Panc1 (cell line): ENCODE measurements at regions not wholly inside any gene's neighbourhood (a gene's known extent, or its start where the extent isn't known, plus 50 kb on each side); places are given as distances from the start of the nearest gene placed in this dataset.

Source experiments
- POLR2AphosphoS5 ChIP-seq: IDR thresholded peaks from 2 replicates; pipeline ENCODE4 v1.6.1; 2012; ENCODE audit warnings: mild to moderate bottlenecking, low read depth, low read length, moderate library complexity
- SIN3A ChIP-seq: IDR thresholded peaks from 2 replicates; pipeline ENCODE4 v1.6.1; 2012; ENCODE audit warnings: low read depth, mild to moderate bottlenecking, low read length, moderate library complexity, borderline replicate concordance; ENCODE audit not compliant: insufficient read depth
- TCF7L2 ChIP-seq: IDR thresholded peaks from 2 replicates; pipeline ENCODE4 v1.6.1; 2011; ENCODE audit warnings: mild to moderate bottlenecking, low read depth, low read length, inconsistent platforms
- TF ChIP-seq, protein P1 (sequence below), 2 experiments: IDR thresholded peaks; 2 replicates each; pipeline ENCODE4 v1.6.1; 2011 to 2012; ENCODE audit warnings: low read depth in 2 of 2, control low read depth in 1 of 2, low read length in 1 of 2, mild to moderate bottlenecking in 1 of 2, moderate library complexity in 1 of 2; ENCODE audit not compliant: insufficient read depth in 1 of 2
- TF ChIP-seq, protein P2 (sequence below): fragments of 450-650 bp; IDR thresholded peaks from 2 replicates; pipeline ENCODE4 v1.5.1; 2017; ENCODE audit warnings: mild to moderate bottlenecking

DNA sequence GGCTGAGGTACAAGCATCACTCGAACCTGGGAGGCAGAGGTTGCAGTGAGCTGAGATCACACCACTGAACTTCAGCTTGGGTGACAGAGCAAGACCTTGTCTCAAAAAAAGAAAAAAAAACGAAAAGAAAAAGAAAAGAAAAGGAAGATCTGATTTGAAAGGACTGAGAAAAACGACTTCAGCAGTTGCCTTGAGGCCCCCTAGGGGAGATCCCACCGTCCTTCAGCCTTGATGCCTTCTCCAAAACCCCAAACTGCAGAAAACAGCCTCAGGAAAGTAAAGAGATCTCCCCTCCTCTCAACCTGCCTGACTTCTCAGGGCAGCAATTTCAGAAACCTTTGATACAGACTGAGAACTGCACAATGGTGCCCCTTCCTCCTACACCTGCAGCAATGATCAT, 50.9 kb upstream of the BCAR3 start:
- TF ChIP-seq POLR2AphosphoS5 (no peak), TCF7L2 (no peak), SIN3A (no peak)
- TF ChIP-seq, protein P1, sequence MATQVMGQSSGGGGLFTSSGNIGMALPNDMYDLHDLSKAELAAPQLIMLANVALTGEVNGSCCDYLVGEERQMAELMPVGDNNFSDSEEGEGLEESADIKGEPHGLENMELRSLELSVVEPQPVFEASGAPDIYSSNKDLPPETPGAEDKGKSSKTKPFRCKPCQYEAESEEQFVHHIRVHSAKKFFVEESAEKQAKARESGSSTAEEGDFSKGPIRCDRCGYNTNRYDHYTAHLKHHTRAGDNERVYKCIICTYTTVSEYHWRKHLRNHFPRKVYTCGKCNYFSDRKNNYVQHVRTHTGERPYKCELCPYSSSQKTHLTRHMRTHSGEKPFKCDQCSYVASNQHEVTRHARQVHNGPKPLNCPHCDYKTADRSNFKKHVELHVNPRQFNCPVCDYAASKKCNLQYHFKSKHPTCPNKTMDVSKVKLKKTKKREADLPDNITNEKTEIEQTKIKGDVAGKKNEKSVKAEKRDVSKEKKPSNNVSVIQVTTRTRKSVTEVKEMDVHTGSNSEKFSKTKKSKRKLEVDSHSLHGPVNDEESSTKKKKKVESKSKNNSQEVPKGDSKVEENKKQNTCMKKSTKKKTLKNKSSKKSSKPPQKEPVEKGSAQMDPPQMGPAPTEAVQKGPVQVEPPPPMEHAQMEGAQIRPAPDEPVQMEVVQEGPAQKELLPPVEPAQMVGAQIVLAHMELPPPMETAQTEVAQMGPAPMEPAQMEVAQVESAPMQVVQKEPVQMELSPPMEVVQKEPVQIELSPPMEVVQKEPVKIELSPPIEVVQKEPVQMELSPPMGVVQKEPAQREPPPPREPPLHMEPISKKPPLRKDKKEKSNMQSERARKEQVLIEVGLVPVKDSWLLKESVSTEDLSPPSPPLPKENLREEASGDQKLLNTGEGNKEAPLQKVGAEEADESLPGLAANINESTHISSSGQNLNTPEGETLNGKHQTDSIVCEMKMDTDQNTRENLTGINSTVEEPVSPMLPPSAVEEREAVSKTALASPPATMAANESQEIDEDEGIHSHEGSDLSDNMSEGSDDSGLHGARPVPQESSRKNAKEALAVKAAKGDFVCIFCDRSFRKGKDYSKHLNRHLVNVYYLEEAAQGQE (IDR thresholded peaks at IDR 0.05; ENCODE audit: insufficient read depth in 1 of 2, low read depth in 2 of 2, low read length in 1 of 2) = no peak
- TF ChIP-seq, protein P2, sequence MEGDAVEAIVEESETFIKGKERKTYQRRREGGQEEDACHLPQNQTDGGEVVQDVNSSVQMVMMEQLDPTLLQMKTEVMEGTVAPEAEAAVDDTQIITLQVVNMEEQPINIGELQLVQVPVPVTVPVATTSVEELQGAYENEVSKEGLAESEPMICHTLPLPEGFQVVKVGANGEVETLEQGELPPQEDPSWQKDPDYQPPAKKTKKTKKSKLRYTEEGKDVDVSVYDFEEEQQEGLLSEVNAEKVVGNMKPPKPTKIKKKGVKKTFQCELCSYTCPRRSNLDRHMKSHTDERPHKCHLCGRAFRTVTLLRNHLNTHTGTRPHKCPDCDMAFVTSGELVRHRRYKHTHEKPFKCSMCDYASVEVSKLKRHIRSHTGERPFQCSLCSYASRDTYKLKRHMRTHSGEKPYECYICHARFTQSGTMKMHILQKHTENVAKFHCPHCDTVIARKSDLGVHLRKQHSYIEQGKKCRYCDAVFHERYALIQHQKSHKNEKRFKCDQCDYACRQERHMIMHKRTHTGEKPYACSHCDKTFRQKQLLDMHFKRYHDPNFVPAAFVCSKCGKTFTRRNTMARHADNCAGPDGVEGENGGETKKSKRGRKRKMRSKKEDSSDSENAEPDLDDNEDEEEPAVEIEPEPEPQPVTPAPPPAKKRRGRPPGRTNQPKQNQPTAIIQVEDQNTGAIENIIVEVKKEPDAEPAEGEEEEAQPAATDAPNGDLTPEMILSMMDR = peak; percentile 13; the same call in 1 of the 2 replicates
